Left colon (tissue), 2 donors: ENCODE measurements at regions not wholly inside any gene's neighbourhood (a gene's known extent, or its start where the extent isn't known, plus 50 kb on each side); places are given as distances from the start of the nearest gene placed in this dataset.
"Not testable (repeated sequence)": the region's sequence is repeated elsewhere in the genome, so short reads cannot be mapped to it uniquely, and the experiment has no call there.

Experiments used
- ATAC-seq: fragments of 200-7000 bp; cut with Tn5 transposase; one replicate; pipeline ENCODE4 v1.9.1; 2020; ENCODE audit warnings: mild to moderate bottlenecking, moderate library complexity
- DNase-seq, 2 donors: peaks; one replicate each; pipeline ENCODE4 v3.0.0-alpha.2; 2020
- intact Hi-C, 2 donors: fragments of 100-400 bp; cut with DNase I in 1 of 2; cut with micrococcal nuclease in 1 of 2; formaldehyde crosslinking; loops; one replicate each; pipeline versions ENCODE4 v1.11.2 to v1.14.0; 2022; cut with DNase I, micrococcal nuclease
- donor health status: DM: no; HTN: no; CAD: no.
- donor health status: DM: yes; HTN: yes; CAD: no.

- intact Hi-C loops = no loop called here
- ATAC-seq (no peak), DNase-seq (no peak)
Measured at GRCh38 chr1:187570166-187570565, 741.4 kb downstream of the PLA2G4A start.

GRCh38 chr1:187577610-187578009 lies 748.9 kb downstream of the PLA2G4A start:
- intact Hi-C loops = no loop called here
- no peak for ATAC-seq
- no peak for DNase-seq

GRCh38 chr1:187588917-187589316 lies 760.2 kb downstream of the PLA2G4A start:
- ATAC-seq (no peak), DNase-seq (no peak)
- intact Hi-C loops = no loop called here

GRCh38 chr1:187605736-187606135 lies 777.0 kb downstream of the PLA2G4A start:
- intact Hi-C loops = no loop called here
- ATAC-seq (no peak), DNase-seq (no peak)

GRCh38 chr1:187615853-187616735 lies 787.3 kb downstream of the PLA2G4A start:
- ATAC-seq, DNase-seq, intact Hi-C loops: not testable (repeated sequence)

- DNase-seq, intact Hi-C loops, ATAC-seq: not testable (repeated sequence)
Measured at GRCh38 chr1:187616830-187617229, 788.1 kb downstream of the PLA2G4A start.

GRCh38 chr1:187617776-187618175 lies 789.0 kb downstream of the PLA2G4A start:
- DNase-seq (no peak), ATAC-seq (no peak)
- intact Hi-C loops = no loop called here

- intact Hi-C loops = no loop called here
- no peak for DNase-seq
Measured at GRCh38 chr1:187619175-187619574, 790.4 kb downstream of the PLA2G4A start.

GRCh38 chr1:187621951-187622350 lies 793.2 kb downstream of the PLA2G4A start:
- DNase-seq (no peak), ATAC-seq (no peak)
- intact Hi-C loops = no loop called here

More at GRCh38 chr1:187619175-187619574, 790.4 kb downstream of the PLA2G4A start:
- no peak for ATAC-seq

- no peak for ATAC-seq
- no peak for DNase-seq
- intact Hi-C loops = no loop called here
Measured at GRCh38 chr1:187622545-187622944, 793.8 kb downstream of the PLA2G4A start.

GRCh38 chr1:187624812-187625545 lies 796.2 kb downstream of the PLA2G4A start:
- DNase-seq (no peak), ATAC-seq (no peak)
- intact Hi-C loops = no loop called here

- DNase-seq (no peak), ATAC-seq (no peak)
- intact Hi-C loops = no loop called here
Measured at GRCh38 chr1:187626056-187626455, 797.3 kb downstream of the PLA2G4A start.

- intact Hi-C loops = no loop called here
- DNase-seq (no peak), ATAC-seq (no peak)
Measured at GRCh38 chr1:187627516-187627915, 798.8 kb downstream of the PLA2G4A start.

- intact Hi-C loops = no loop called here
- DNase-seq = no peak
- no peak for ATAC-seq
Measured at GRCh38 chr1:187629075-187629474, 800.3 kb downstream of the PLA2G4A start.

GRCh38 chr1:187630653-187631380 lies 802.1 kb downstream of the PLA2G4A start:
- intact Hi-C loops = no loop called here
- ATAC-seq = no peak
- no peak for DNase-seq

GRCh38 chr1:187631381-187631675 lies 802.6 kb downstream of the PLA2G4A start:
- DNase-seq = no peak
- ATAC-seq = no peak
- intact Hi-C loops = no loop called here

- no peak for DNase-seq
- no peak for ATAC-seq
- intact Hi-C loops = no loop called here
Measured at GRCh38 chr1:187631984-187632383, 803.2 kb downstream of the PLA2G4A start.

GRCh38 chr1:187634940-187635339 lies 806.2 kb downstream of the PLA2G4A start:
- intact Hi-C loops = no loop called here
- DNase-seq (no peak), ATAC-seq (no peak)

GRCh38 chr1:187638733-187639434 lies 810.1 kb downstream of the PLA2G4A start:
- intact Hi-C loops = no loop called here
- ATAC-seq = no peak
- DNase-seq = no peak
